Fibroblast of skin of right quadriceps (primary cell): ENCODE measurements at regions not wholly inside any gene's neighbourhood (a gene's known extent, or its start where the extent isn't known, plus 50 kb on each side); places are given as distances from the start of the nearest gene placed in this dataset.
A peak's percentile ranks its signal among the peaks of the same experiment; 100 is the strongest.
"Not testable (repeated sequence)": the region's sequence is repeated elsewhere in the genome, so short reads cannot be mapped to it uniquely, and the experiment has no call there.

Experiments used
- DNase-seq: peaks from one replicate; pipeline ENCODE4 v3.0.0-alpha.2; 2013

DNA sequence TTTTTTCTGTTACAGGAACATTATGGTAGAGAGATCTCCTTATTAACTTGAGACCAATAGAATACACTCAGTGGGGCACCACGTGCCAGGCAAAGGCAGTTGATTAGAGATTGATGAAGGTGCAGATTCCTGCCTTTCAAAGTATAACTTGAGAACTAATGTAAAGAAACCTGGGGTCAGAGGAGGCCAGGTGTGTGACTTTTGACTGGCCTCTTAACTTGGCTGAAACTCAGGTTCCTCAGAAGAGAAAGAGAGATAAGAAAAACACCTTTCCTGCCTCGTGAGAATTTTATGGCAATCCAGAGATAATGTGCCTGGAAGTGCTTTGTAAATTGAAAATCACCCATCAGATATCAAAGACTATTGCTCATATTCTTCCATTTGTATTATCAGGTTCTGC, 110.7 kb upstream of the GZMB start:
- DNase-seq: no peak

DNA sequence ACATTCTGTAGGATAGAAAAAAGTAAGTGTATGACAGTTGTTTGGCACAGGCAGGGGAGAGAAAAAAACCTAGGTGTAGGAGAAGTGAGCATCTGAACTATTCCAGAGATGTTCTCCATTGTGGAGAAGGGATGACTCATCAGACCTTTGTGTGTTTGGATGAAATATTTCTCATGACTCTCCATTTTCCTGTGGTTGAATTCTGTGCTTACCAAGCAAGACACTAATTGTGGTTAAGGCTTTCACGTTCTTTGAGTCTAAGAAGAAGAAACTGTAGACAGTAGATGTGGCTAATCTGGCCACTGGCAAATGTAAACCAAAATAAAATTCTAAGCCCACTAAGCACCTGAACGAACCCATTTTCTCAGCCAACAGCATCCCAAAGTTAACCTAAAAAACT, 107.9 kb upstream of the GZMB start:
- peak; percentile 44 for DNase-seq

DNA sequence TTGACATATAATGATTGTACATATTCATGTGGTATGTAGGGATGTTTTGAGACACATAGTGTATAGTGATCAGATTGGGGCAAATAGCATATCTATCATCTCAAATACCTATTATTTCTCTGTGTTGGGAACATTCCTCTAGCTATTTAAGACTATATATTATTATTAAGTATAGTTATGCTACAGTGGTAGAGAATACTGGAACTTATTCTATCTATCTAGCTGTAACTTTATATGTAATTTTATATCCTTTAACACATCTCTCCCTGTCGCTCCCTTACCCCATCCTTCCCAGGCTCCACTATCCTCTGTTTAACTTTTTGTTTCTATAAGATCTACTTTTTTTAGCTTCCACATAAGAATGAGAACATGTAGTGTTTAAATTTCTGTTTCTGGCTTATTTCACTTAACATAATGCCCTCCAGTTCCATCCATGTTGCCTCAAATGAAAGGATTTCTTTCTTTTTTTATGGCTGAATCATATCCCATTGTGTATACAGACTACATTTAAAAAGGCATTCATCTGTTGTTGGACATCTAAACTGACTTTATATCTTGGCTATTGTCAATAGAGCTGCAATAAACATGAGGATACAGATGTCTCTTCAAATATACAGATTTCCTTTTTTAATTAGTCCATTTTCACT, 102.1 kb upstream of the GZMB start:
- DNase-seq: no peak

DNA sequence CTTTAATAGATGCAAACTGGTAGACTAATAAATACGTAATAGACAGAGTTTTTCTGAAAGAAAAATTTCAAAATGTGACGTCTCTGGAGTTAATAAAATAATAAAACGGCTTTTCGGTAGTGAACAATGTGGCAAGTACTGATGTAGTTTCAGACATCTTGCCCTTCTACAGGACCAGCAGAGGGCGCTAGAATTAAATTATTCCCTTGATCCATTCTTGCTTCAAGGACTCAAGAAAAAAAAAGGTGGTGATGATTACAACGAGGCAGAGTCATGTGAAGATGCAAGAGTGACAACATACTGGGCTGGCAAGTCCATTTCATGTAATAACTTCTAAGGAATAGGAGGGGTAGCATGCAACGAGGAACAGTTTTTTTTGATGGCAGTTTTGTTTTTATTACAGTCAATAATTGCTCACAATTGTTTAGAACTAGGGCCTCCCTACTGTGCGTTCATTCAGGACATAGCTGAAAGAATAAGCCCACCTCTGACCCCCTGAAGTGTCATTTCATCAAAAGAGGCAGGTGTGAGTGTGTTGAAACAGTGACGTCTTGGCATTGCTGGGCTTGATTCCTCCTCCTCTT, 101.0 kb upstream of the GZMB start:
- peak; percentile 65 for DNase-seq

DNA sequence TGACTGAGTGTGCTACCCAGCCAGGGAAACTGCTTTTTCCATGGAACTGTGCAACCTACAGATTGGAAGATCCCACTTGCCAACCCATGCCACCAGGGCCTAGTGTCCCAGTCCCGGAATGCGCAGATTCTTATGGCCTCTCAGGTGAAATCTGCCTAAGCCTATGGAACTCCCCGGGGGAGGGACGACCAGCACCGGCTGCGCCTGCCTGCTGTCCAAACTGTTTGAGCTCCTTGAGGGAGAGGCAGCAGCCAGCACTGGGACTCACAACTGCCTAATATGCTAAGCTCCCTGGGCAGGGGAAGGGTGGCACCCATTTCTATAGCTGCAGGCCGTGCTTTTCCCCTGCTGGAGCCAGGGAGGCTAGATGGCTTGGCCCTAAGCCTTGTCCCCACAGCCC, 92.5 kb upstream of the GZMB start:
- no peak for DNase-seq

DNA sequence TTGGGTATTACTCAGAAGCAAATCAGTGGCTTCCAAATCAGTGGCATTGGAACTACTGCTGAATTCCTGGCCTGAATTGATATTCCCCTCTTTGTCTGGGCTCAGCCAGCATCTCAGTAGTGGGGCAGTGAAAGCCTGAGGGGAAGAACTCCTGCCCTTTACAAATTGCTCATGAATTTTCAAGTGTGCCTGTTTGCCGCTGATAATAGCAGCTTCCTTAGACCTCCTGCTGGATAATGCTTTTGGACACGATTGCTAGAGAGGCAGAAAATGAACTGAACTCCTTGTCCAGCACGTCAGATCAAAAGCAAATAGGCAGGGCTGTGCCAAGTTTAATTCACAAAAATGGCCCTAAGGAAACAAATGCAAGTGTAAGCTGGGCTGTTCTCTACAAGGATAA, 91.3 kb upstream of the GZMB start:
- DNase-seq: no peak

DNA sequence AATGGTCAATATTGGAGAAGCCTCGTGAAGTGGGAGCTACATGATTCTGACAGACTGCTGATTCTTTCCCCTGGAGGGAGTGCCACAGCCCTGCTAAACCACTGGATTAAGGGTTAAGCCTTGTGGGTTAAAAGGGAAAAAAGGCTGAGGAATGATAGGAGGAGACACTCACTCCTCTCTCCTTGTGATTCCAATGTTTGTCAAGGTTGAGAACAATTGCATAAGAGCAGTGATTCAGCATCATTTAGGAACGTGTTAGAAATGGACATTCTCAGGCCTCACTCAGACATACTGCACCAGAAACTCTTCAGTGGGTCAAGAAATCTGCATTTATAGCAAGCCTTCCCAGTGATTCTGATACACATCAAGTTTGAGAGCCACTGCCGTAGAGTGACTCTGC, 87.8 kb upstream of the GZMB start:
- no peak for DNase-seq

DNA sequence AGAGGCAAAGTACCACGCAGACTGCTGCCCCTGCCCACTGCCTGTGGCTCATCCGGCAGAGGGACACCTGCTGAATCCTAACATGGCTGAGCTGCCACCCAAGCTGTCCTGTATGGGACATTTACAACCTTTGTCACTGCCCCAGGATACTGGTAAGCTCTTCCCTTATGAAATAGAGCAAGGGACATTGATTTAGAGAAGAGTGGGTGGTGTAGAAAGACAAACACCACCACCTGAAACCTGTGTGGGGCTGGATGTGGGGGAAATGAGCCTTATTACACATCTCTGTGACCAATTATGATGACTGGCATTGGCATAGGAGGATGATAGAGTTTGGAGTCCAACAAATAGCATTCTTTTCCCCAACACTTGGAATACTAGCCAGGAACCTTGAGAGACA, 81.2 kb upstream of the GZMB start:
- no peak for DNase-seq

DNA sequence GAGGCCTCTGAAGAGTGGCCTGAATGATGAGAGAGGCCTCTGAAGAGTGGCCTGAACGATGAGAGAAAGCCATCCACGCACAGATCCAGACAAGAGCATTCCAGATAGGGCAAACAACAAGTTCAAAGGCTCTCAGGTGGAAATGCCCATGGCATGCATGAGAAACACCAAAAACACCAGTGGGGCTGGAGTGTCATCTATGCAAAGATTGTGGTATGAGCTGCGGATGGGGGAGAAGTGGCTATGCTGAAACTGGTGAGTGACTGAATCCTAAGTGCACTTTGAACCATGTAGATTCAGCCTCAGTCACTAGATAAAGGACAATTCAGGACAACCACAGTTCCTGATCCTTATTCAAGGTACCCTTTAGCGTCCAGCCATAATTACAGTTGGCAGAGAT, 79.4 kb upstream of the GZMB start:
- DNase-seq: no peak

DNA sequence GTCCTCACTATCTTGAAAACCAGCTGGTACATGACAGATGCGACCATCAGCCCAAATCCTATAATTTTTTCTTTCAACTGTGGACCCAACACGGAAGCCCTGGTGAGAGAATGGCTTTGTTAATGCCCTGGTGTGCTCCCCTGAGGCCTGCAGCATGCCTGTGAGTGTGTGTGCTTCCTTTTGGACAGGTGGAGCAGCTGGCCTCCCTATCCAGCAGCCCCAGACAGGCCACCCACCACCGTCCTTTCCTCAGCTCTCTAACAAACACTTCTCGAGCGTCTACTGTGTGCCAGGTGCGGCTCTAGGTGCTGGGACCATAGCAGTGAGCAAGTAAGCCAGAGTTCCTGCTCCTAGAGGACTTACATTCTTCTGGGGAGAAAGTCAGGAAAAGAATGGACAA, 78.9 kb upstream of the GZMB start:
- DNase-seq: no peak

DNA sequence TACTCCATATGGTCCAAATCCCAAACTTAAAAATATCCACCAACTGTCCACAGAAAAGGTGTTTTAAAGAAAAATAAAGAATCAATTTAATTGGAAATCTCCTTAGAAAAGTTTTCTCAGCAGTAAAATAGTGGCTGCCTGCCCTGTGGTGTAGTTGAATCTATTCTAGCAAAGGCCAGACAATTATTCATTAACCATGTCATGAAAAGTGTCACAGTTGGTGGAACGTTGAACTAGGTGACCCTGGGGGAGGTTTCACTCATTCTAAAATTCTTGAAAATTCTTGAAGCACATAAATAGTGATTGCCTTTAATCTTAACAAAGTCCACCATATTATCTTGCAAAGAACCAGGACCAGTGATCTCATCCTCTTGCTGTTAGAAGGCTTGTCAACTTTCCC, 78.4 kb upstream of the GZMB start:
- no peak for DNase-seq

DNA sequence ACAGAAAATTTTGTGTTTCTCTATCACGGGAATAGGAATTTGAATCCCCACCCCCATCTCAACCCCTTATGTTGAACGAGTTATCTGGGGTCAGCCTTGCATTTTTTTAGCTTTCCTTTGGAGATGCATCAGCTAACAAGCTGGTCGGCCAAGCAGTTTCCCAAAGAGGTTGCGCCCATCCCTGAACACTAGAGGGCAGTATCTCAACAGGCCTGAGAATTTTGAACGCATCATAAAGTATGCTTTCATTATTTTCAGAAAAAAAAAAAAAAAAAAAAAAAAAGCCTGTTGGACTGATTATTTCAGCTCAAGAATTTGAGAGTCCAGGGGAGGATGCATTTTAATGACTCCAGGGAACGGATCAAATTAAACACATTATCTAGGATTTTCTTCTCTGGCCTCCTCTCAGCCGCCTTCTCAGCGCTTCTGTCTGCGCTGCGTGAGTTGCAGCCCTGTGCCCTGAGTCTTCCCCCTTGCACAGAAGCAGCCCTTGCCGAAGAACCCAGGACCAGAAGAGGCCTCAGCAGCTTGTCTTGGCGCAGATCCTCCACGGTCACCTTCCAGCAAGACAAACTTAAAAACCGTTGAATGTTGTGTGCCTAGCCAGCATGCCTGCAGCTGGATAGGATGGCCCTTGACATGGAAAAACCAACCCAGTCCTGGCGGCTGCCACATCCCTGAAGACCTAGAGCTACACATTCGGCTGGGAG, 76.6 kb upstream of the GZMB start:
- peak; percentile 49 for DNase-seq

DNA sequence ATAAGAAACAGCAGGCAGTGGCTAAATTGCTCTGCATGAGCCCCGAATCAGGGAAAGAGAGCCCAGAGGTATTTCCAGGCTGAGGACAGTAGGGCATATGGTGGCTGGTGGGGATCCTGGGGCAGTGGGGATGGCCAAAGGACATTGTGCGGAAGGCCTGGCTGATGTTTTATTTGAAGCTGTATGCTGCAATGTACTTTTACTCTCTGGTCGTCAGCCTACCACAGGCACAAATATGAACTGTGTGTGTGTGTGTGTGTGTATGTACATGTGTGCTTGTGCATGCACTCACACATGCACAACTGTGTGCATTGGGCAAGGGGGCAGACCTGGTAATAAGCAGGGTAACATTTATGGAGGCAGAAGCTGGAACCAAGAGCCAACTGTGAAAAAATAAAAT, 74.7 kb upstream of the GZMB start:
- no peak for DNase-seq

DNA sequence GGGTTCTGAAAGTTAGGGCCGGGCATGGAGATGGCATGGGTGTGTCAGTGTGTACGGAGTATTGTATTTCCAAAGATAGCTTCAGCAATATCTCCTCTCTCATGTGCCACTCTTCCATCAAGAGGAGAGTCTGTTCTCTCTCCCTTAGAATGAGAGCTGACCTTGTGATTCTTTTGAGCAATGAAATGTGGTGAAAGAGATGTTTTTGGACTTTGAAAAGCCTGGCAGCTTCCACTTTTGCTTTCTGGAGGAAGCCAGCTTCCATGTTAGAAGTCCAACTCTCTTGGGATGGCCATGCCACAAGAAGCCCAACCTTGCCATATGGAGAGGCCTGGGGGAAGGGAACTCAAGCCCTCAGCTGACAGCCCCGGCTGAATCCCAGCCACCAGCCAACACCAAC, 72.4 kb upstream of the GZMB start:
- no peak for DNase-seq

DNA sequence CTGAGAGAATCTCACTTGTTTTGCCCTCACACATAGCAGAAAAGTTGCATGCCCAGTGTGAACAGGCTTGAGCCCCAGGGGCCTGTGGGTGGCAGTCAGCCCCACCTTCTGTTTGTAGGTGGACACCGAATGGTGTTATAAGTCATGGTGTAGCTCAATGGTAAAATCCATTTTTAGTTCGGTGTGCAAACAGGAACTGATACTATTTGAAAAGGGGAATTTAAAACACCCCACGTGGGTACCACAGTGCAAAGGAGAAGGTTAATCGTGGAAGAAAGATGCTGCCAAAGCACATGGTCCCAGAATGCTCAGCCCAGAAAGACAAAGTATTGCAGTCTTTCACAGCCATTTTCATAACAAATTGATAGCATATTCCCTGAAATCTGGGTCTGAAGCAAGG, 71.8 kb upstream of the GZMB start:
- no peak for DNase-seq

DNA sequence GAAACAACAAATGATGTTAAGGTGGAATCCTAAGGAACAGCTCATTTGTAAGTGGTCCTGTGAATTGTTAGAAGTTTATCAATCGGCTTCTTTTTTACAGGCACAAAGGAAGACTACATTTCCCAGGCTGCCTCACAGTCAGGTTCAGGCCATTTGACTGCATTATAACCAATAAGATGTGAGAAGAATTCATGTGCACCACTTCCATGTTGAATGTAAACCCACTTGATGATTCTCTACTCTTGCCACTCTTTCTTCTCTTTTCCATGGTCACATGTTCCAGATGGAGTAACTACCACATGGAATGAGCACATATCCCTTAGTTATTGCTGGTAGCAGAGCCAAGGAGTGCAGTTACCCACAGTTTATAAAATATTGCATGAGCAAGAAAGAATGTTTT, 67.1 kb upstream of the GZMB start:
- no peak for DNase-seq

DNA sequence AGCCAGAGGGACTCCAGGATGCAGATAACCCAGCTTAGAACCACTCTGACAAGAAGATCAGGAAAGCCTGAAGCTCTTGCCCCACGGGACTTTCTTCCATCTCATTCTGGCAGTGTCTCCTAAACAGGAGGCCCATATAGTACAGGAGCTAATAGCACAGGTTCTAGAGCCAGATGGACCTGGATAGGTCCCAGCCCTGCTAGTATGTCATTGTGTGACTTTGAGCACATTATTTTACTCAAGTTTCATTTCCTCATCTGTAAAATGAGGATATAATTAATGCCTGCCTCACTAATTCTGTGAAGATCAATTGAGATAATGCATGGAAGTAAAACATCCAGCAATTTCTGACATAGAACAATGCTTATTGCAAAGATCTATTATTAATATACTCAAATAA, 66.5 kb upstream of the GZMB start:
- DNase-seq: no peak

DNA sequence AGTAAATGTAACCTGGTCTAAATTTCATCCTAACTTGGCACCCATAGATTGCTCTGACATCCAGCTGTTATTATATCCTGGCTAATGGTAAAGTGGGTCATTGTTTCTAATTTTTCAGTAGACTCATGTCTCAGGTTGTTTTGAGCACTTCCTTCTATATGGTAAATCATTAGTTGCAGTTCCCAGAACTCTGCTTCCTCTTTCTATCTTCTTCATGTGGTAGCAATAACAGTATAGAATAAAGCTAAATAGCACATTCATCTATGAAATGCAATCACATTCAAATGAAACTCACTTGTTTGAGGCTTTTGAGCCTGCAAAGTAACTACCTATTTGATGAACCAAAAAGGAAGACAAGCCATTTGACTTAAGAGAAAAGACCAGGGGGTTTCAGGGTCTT, 65.1 kb upstream of the GZMB start:
- no peak for DNase-seq

DNA sequence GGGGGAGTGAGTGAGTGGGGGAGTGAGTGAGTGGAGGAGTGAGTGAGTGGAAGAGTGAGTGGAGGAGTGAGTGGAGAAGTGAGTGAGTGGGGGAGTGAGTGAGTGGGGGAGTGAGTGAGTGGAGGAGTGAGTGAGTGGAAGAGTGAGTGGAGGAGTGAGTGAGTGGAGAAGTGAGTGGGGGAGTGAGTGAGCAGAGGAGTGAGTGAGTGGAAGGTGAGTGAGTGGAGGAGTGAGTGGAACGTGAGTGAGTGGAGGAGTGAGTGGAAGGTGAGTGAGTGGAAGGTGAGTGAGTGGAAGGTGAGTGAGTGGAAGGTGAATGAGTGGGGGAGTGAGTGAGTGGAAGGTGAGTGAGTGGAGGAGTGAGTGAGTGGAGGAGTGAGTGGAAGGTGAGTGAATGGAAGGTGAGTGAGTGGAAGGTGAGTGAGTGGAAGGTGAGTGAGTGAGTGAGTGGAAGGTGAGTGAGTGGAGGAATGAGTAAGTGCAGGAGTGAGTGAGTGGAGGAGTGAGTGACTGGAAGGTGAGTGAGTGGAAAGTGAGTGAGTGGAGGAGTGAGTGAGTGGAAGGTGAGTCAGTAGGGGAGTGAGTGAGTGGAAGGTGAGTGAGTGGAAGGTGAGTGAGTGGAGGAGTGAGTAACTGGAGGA, 62.4 kb upstream of the GZMB start:
- DNase-seq: not testable (repeated sequence)

DNA sequence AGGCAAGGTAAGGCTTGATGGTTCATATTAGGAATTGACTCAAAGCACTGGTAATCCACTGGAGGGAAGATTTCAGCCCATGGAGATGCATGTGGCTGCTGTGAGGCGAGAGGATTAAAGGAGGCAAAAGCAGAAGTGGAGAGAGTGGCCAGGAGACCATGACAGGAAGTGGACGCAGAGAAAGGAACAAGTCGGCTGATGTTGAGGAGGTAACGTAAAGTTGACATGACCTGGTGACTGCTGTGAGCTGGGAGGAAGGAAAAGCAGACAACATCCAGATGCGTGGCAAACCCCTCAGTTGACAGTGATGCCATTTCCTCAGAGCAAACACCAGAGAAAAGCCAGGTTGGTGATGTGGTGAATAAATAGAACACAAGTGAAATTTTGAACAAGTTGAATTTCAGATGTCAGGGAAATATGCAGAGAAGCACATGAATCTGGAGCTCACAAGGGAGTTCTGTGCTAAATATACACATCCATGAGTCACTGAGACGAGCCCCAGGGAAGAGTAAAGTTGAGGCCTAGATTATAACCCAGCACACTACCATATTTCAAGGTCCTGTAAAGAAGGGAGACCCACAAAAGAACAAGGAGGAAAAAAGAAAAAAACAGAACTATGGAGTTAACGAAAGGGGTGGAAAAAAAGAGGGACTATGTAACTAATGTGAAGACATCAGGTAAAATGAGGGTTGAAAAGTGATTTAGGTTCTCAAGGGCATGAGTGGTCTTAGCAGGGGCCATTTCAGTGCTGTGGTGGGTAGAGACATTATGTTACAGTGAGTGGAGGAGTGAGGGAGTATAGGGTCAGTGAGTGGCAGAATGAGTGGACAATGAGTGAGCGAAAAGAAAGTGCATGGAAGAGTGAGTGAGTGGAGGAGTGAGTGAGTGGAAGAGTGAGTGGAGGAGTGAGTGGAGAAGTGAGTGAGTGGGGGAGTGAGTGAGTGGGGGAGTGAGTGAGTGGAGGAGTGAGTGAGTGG, 61.6 kb upstream of the GZMB start:
- DNase-seq: no peak

DNA sequence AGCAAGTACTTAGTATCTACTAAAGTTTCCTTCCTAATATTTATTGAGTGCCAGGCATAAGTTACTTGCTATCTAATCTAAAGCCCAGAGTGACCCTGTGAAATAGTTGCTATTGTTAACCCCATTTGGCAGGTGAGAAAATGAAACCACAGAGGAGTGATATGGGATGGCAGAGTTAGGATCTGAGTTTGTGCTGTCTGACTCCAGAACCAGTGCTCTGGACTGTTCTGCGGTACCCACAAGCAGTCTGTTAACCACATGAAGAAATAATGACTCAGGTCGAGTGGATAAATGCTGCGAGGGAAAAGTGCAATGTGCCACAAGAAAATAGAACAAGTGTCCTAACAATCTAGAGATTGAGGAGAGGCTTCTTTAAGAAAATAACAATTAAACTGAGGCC, 60.7 kb upstream of the GZMB start:
- no peak for DNase-seq

DNA sequence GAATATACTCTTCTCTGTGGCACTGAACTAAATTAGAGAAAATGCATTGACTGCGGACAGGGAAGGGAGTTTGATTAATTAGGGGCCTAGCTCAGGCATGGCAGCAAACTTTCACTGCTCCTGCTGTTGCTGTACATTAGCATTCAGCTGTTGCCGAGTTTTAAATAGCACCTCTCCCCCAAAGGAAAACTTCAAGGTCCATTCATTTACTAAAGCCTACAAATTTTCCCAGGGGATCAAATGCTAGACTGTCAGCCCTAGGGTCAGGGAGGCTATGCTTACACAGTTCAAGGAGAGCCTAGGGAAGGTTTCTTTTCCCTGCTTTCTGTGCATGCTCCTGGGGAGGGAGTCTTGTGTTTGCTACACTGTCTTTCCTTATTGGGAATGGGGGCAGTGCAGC, 60.0 kb upstream of the GZMB start:
- DNase-seq: no peak

DNA sequence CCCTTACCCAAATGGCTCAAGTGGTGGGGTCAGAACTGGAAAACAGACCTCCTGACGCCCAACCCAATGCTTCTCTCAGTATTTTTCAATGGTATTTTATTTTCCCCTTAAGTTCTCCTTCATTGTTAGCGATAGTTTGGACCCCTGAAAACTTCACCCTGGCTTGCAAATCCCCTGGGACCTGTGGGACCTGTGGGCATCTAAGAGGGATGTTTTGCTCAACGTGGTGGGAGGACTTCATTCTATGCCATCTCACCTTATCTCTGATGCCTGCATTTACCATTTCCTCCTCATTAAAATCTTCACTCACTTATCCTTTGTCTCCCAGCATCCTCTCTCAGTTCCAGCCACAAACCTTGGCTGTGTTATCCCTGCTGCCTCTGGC, 59.4 kb upstream of the GZMB start:
- no peak for DNase-seq
